Colonic mucosa (tissue), 4 donors: ENCODE measurements at regions not wholly inside any gene's neighbourhood (a gene's known extent, or its start where the extent isn't known, plus 50 kb on each side); places are given as distances from the start of the nearest gene placed in this dataset.

Experiments
- DNase-seq: peaks from one replicate; pipeline ENCODE4 v3.0.0-alpha.2; 2020
- H3K27ac ChIP-seq: fragments of 200-600 bp; one replicate; pipeline ENCODE4 v1.8.0; 2021
- H3K27me3 ChIP-seq: fragments of 200-600 bp; one replicate; pipeline ENCODE4 v1.8.0; 2021
- H3K36me3 ChIP-seq: fragments of 200-600 bp; one replicate; pipeline ENCODE4 v1.8.0; 2021
- H3K4me1 ChIP-seq: fragments of 200-600 bp; one replicate; pipeline ENCODE4 v1.8.0; 2021; ENCODE audit warnings: mild to moderate bottlenecking
- H3K4me3 ChIP-seq: fragments of 200-600 bp; one replicate; pipeline ENCODE4 v1.8.0; 2021
- H3K9ac ChIP-seq, 2 donors: one replicate each; pipeline ENCODE4 v1.7.0; 2013; ENCODE audit warnings: control low read depth in 2 of 2, low read depth in 2 of 2, low read length in 2 of 2
- H3K9me3 ChIP-seq: fragments of 200-600 bp; one replicate; pipeline ENCODE4 v1.8.0; 2021
- intact Hi-C: fragments of 100-400 bp; cut with DNase I; formaldehyde crosslinking; loops from one replicate; pipeline ENCODE4 v1.14.1; 2022
- TF ChIP-seq, protein P1 (sequence below): fragments of 200-600 bp; IDR thresholded peaks from one replicate; pipeline ENCODE4 v1.8.0; 2022; ENCODE audit warnings: antibody characterized with exemption, mild to moderate bottlenecking
- donor health status: healthy.
- donor health status: DM: no; HTN: no; CAD: no.
- donor health status: DM: no; HTN: no; CAD: no.

GRCh38 chr11:8335683-8336082 lies 72.0 kb upstream of the LMO1 start:
- no peaks in the 10 kb centered on the region for H3K4me1 ChIP-seq
- H3K9ac ChIP-seq = no peak overlapping the region
- DNase-seq = no peak
- H3K36me3 ChIP-seq = no peaks in the 10 kb centered on the region
- no peak overlapping the region for H3K27ac ChIP-seq
- intact Hi-C loops = loop anchor here (5.0 kb wide), 1 partner anchor 227 kb away; no protein-coding TSS in a partner anchor
- TF ChIP-seq, protein P1, sequence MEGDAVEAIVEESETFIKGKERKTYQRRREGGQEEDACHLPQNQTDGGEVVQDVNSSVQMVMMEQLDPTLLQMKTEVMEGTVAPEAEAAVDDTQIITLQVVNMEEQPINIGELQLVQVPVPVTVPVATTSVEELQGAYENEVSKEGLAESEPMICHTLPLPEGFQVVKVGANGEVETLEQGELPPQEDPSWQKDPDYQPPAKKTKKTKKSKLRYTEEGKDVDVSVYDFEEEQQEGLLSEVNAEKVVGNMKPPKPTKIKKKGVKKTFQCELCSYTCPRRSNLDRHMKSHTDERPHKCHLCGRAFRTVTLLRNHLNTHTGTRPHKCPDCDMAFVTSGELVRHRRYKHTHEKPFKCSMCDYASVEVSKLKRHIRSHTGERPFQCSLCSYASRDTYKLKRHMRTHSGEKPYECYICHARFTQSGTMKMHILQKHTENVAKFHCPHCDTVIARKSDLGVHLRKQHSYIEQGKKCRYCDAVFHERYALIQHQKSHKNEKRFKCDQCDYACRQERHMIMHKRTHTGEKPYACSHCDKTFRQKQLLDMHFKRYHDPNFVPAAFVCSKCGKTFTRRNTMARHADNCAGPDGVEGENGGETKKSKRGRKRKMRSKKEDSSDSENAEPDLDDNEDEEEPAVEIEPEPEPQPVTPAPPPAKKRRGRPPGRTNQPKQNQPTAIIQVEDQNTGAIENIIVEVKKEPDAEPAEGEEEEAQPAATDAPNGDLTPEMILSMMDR = no peak
- H3K9me3 ChIP-seq = no peaks in the 10 kb centered on the region
- H3K4me3 ChIP-seq = no peak overlapping the region
- H3K27me3 ChIP-seq = no peaks in the 10 kb centered on the region

- Histone ChIP-seq H3K9ac (no peak overlapping the region), H3K27ac (no peak overlapping the region), H3K36me3 (no peaks in the 10 kb centered on the region), H3K4me3 (no peak overlapping the region), H3K4me1 (no peaks in the 10 kb centered on the region), H3K27me3 (no peaks in the 10 kb centered on the region), H3K9me3 (no peaks in the 10 kb centered on the region)
- DNase-seq = no peak
- intact Hi-C loops = loop anchor here (5.0 kb wide), 1 partner anchor 227 kb away; no protein-coding TSS in a partner anchor
- TF ChIP-seq, protein P1 = no peak
These were observed 71.5 kb upstream of the LMO1 start for GRCh38 chr11:8335186-8335585.

DNA sequence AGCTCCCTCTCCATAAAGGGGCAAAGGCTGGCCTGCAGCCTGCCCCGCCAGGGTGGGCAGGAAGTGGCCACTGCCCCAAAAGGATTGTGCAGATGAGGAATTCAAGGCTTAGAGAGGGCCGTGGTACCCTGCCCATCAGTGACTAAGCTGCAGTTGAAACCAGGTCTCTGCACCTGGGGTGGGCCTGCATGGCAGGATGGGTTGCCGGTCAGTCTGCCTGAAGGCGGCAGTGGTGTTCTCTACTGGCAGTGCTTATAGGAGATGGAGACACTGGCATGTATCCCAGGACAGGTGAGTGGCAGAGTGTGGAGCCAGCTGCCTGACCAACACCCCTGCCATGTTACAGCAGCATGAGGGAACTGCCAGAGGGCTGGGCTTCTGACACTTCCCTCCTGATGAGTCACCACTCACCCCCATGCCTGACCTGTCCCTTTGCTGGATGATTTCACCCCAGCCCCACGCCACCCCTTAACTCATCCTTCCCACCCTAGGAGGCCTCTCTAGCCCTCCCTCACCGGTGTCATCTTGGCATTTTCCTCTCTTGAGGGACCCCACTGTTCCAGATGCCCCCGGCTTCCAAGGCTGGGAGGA lies 70.2 kb upstream of the LMO1 start:
- DNase-seq = no peak
- intact Hi-C loops = no loop called here
- H3K9me3 ChIP-seq = no peaks in the 10 kb centered on the region
- no peaks in the 10 kb centered on the region for H3K36me3 ChIP-seq
- no peaks in the 10 kb centered on the region for H3K4me1 ChIP-seq
- no peak overlapping the region for H3K27ac ChIP-seq
- H3K27me3 ChIP-seq = no peaks in the 10 kb centered on the region
- H3K9ac ChIP-seq = no peak overlapping the region
- TF ChIP-seq, protein P1 = no peak
- no peak overlapping the region for H3K4me3 ChIP-seq

DNA sequence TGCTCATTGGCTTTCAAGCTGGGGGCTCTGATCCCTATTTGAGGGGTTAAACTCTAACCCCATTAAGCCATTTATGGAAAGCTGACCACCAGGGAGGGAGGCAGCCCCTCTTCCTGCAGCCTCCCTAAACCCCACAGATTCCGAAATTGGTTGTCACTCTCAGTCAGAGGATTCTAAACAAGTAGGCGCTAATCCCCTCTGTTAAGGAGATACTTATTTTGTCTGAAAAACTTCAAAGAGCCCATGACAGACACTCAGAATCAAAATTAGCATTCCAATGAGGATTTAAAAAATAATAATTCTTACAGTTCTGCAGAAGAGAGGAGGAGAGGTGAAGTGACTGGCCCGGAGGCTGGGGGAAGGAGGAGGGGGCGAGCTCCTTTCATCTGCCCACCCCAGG lies 69.7 kb upstream of the LMO1 start:
- TF ChIP-seq, protein P1 = no peak
- intact Hi-C loops = no loop called here
- no peak for DNase-seq
- Histone ChIP-seq H3K27ac (no peak overlapping the region), H3K36me3 (no peaks in the 10 kb centered on the region), H3K9ac (no peak overlapping the region), H3K9me3 (no peaks in the 10 kb centered on the region), H3K4me1 (no peaks in the 10 kb centered on the region), H3K27me3 (no peaks in the 10 kb centered on the region), H3K4me3 (no peak overlapping the region)

DNA sequence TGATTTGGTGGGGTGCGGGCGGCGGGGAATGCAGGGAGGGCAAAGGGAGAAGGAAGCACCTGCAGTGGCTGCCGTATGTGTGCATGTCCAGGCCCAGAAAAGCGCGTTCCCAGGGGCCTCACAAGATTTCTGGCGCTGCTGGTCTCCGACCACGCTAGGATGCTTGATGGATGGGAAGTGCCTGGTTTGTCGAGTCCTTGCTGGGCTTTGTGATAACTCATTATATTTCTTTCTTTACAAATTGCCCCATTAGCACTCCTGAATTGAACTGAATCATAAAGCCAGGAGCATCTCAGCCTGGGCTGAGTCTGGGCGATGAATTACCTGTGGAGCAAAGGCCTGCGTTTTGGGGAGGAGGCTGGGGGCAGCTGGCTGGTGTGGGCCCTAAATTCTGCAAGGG lies 69.2 kb upstream of the LMO1 start:
- Histone ChIP-seq H3K4me3 (no peak overlapping the region), H3K36me3 (no peaks in the 10 kb centered on the region), H3K27ac (no peak overlapping the region), H3K9me3 (no peaks in the 10 kb centered on the region), H3K4me1 (no peaks in the 10 kb centered on the region), H3K27me3 (no peaks in the 10 kb centered on the region), H3K9ac (no peak overlapping the region)
- intact Hi-C loops = no loop called here
- DNase-seq = no peak
- TF ChIP-seq, protein P1 = no peak
